Suppressor macrophage (primary cell): ENCODE measurements at regions not wholly inside any gene's neighbourhood (a gene's known extent, or its start where the extent isn't known, plus 50 kb on each side); places are given as distances from the start of the nearest gene placed in this dataset.
"Not testable (repeated sequence)": the region's sequence is repeated elsewhere in the genome, so short reads cannot be mapped to it uniquely, and the experiment has no call there.

Source experiments
- DNase-seq, 4 experiments: peaks; one replicate each; pipeline ENCODE4 v3.0.0-alpha.2; 2020 to 2022

DNA sequence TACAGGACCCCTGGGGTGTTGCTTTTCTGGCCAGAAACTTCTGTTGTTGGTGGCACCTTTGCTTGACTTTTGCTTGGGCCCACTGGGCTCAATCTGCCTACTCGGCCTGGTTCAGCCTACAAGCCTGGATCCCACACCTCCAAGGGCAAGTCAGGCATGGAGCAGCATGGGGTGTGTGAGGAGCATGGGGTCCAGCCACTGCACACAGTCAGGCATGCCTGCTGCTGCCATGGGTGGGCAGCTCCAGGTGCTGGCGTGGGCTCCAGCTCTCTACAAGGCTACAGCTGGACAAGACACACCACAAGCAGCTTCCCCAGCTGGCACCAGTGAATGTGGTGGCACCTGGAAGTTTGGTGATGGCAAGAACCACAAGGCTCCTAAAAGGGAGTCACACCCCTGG lies 1683.1 kb upstream of the ADGRL3 start:
- no peak for DNase-seq

GRCh38 chr4:59518005-59518823 lies 1681.9 kb upstream of the ADGRL3 start:
- no peak for DNase-seq

DNA sequence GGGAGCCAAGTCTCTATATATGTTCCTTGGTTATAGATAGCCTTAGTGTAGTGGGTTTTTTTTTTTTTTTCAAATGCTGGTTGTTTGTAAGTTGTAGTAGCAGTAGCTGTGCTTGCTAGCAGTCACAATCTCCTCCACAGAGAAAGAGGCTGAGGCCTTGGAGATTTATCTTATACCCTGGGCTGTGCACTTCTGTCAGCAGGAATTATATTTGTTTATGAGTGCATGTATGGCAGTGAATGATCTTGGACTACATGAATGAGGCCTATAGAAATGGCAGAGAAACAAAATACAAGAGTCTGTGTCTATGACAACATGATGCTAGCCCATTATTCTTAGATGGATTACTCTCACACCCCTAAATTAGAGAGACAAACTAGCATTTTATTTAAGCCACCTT lies 1674.2 kb upstream of the ADGRL3 start:
- DNase-seq: no peak

- DNase-seq: no peak
Observed at GRCh38 chr4:59535541-59535940, 1664.6 kb upstream of the ADGRL3 start.

DNA sequence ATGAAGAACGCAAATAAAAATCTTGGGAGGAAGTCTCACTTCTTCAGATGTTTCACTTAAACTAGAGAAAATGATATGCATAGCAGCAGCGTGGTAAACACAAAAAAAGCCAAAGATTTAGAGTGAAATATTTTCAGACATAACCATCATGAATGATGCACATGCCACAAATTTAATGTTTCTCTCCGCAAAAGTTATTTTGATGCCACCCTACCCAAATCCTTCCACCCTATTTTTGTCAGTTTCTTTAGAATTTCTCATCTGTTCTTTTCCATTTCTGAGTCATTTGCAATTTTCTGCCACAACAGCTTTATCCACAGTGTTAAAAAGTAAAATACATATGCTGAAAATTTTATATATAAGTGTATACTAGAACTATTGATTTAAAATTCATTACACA lies 1663.7 kb upstream of the ADGRL3 start:
- no peak for DNase-seq

- no peak for DNase-seq
Observed at GRCh38 chr4:59537246-59537886, 1662.8 kb upstream of the ADGRL3 start.

DNA sequence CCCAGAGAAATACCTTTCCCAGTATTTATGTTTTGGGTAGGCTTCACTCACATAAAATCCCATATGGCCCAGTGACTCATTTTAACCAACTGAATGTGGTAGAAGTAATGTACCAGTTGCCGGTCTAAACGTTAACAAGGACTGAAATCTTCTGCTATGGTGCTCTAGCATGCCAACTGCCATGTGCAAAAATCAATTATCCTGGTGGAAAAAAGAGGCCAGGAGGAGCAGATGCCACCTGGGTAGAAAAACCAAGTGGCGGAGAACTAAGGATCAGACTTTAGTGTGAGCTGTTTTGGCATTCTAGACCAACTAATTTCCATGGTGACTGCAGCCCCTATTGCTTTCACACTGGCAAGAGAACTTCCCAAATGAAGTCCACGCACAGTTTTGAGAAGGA lies 1660.7 kb upstream of the ADGRL3 start:
- DNase-seq: no peak

DNA sequence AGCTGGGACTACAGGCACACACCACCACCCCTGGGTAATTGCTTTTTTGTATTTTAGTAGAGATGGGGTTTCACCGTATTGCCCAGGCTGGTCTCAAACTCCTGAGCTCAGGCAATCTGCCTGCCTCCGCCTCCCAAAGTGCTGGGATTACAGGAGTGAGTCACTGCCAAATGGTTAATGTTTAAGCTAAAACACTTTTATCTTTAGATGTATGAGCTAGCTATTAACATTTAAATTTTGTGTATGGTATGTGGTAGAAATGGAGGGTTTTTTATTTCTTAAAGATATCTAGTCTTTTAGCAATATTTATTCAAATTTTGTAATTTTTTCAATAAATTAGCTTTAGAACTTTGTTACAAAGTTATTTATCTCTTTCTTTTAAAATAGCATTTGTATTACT lies 1659.8 kb upstream of the ADGRL3 start:
- DNase-seq: no peak

GRCh38 chr4:59553063-59553720 lies 1646.9 kb upstream of the ADGRL3 start:
- peak; percentile 27 to 50 (median 44) for DNase-seq

GRCh38 chr4:59553721-59554091 lies 1646.4 kb upstream of the ADGRL3 start:
- DNase-seq: peak; percentile 2 to 36 (median 10)

GRCh38 chr4:59556191-59556590 lies 1643.9 kb upstream of the ADGRL3 start:
- DNase-seq: peak in 3 of 4 experiments; percentile 37 to 58 (median 53)

GRCh38 chr4:59560141-59560648 lies 1639.9 kb upstream of the ADGRL3 start:
- DNase-seq: not testable (repeated sequence)

- no peak for DNase-seq
Observed at GRCh38 chr4:59565836-59566235, 1634.3 kb upstream of the ADGRL3 start.

DNA sequence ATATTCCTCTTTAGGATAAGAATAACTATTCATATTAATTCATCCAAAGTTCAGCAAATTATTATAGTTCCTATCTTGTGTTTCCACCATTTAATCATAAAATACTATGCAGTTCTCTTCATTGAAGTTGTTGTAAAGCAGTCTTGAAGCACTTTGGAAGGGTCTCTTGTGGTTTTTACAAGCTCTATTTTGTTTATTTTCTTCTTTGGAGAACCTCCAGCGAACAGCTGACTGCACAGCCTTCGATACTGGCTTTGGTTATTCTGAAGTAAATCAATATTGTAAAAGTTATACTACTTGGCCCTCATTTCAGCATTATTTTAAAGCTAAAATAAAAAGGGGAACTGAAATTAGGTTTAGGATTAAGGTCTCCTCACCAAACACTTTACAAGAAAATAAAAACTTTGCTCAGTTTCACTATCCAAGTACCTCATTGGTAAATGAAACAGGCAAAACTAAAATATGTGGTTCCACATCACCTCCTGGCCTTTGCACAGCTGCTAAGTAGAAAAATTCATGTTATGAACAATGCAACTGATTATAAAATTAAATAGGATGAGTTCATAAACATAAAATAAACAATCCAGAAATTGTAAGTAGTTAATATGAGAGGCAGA lies 1629.2 kb upstream of the ADGRL3 start:
- peak in 1 of 4 experiments; percentile 6 for DNase-seq

GRCh38 chr4:59571805-59572430 lies 1628.2 kb upstream of the ADGRL3 start:
- DNase-seq: no peak

DNA sequence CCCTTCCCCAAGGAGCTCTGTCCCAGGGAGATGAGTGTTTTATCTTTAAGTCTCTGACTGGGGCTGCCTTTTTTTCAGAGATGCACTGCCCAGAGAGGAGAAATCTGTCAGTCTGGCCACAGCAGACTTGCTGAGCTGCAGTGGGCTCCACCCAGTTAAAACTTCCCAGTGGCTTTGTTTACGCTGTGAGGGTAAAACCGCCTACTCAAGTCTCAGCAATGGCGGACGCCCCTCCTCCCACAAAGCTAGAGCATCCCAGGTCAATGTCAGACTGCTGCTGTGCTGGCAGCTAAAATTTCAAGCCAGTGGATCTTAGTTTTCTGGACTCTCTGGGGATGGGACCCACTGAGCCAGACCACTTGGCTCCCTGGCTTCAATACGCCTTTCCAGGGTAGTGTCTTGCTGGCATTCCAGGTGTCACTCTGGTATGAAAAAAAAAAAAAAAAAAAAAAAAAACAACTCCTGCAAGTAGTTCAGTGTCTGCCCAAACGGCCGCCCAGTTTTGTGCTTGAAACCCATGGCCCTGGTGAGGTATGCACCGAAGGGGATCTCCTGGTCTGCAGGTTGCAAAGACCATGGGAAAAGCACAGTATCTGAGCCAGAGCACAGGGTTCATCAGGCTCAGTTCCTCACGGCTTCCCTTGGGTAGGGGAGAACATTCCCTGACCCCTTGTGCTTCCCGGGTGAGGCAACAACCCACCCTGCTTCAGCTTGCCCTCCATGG lies 1616.1 kb upstream of the ADGRL3 start:
- no peak for DNase-seq

- DNase-seq: peak in 3 of 4 experiments; percentile 7 to 29 (median 16)
Observed at GRCh38 chr4:59597536-59598329, 1602.4 kb upstream of the ADGRL3 start.

GRCh38 chr4:59598330-59598618 lies 1601.9 kb upstream of the ADGRL3 start:
- DNase-seq: no peak

DNA sequence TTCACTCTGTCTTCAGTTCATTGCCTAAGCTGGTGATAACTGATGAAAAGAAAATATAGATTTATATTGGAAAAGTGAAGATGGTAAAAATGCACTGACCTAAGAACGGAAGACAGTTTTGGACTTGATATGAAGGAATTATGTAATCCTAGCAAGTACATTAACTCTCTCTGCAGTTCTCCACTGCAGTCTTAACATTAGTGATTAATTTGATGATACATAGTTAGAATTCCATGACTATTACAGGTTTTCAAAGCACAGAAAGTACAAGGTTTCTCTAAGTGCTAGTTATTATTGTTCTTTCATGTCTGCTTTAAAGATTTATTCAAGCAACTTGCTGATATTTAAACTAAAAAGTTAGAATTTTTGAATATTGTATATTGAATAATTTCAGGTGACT lies 1591.7 kb upstream of the ADGRL3 start:
- DNase-seq: no peak

GRCh38 chr4:59612235-59612634 lies 1587.9 kb upstream of the ADGRL3 start:
- peak; percentile 43 to 81 (median 58) for DNase-seq

DNA sequence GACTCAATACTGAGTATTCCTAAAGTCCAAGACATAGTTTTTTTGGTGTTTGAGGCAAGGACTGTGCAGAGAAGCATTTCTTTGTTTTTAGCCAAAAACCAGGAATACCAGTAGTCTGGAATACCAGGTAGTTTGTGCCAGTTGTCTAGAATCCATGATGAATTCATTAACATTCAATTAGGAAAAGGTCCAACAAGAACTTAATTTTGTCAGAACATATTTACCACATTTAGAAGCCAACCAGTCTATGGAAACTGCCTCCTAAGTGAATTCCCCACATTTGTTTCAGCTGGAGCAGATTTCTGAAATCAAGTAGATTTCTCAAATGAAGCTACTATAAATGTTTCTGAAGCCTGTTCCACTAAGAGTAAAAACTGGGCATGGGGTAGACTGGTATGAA lies 1584.8 kb upstream of the ADGRL3 start:
- no peak for DNase-seq
